OCI-LY1 (cell line): ENCODE measurements at regions not wholly inside any gene's neighbourhood (a gene's known extent, or its start where the extent isn't known, plus 50 kb on each side); places are given as distances from the start of the nearest gene placed in this dataset.

Experiments
- CTCF ChIP-seq: fragments of 200-600 bp; sonication (generic), shearing (Covaris generic); IDR thresholded peaks from 2 replicates; pipeline ENCODE4 v1.5.1; 2017; ENCODE audit warnings: mild to moderate bottlenecking, antibody characterized with exemption, low read length, moderate library complexity, mixed read lengths
- EZH2 ChIP-seq: fragments of 200-600 bp; sonication (generic), shearing (Covaris generic); IDR thresholded peaks from 2 replicates; pipeline ENCODE4 v1.8.0; 2017; ENCODE audit warnings: borderline replicate concordance, mixed run types, mild to moderate bottlenecking, antibody characterized with exemption, low read length, moderate library complexity, mixed read lengths

GRCh38 chr2:236915186-236915585, 170.5 kb upstream of the COPS8 start:
- TF ChIP-seq CTCF (no peak), EZH2 (no peak)
